GM12878 (cell line): ENCODE measurements at regions not wholly inside any gene's neighbourhood (a gene's known extent, or its start where the extent isn't known, plus 50 kb on each side); places are given as distances from the start of the nearest gene placed in this dataset.

Source experiments
- ATAC-seq: fragments of 200-7000 bp; cut with Tn5 transposase; 3 replicates; pipeline ENCODE4 v1.9.1; 2020; ENCODE audit warnings: mild to moderate bottlenecking, moderate library complexity
- BruUV-seq: library from RNA; stranded (reverse); fragments of 400-500 nt; replicated peaks from 2 replicates; lab custom pipeline; 2021; lab: Mats Ljungman, UMichigan
- CTCF ChIA-PET: fragments of 300-600 bp; sonication (Branson Sonifier 250); formaldehyde crosslinking; extraction: SDS; loops from one replicate; lab custom pipeline; 2021; ENCODE audit warnings: inconsistent platforms; lab: Yijun Ruan, JAX
- POLR2A ChIA-PET: fragments of 350-600 bp; formaldehyde crosslinking; extraction: SDS; loops from one replicate; lab custom pipeline; 2021; ENCODE audit warnings: inconsistent platforms; lab: Charles Lee
- RAD21 ChIA-PET: fragments of 300-600 bp; sonication (Branson Sonifier 250); formaldehyde crosslinking; loops from one replicate; lab custom pipeline; 2023; ENCODE audit warnings: antibody characterized with exemption; ENCODE audit not compliant: unreplicated experiment; lab: Charles Lee
- SMC1A ChIA-PET: fragments of 300-600 bp; sonication (Branson Sonifier 250); formaldehyde crosslinking; loops from one replicate; lab custom pipeline; 2023; ENCODE audit not compliant: unreplicated experiment, uncharacterized antibody; lab: Charles Lee
- DNase-seq: peaks from one replicate; pipeline ENCODE4 v3.0.0-alpha.2; 2011; ENCODE audit warnings: low read depth, low spot score
- FAIRE-seq: peaks from 3 replicates; lab custom pipeline; 2011; peaks lifted over from hg19 to GRCh38; lab: Jason Lieb, UNC
- H2AFZ ChIP-seq: 2 replicates; pipeline ENCODE4 v1.6.0; 2011; ENCODE audit warnings: low read depth, low read length, control low read depth; ENCODE audit not compliant: control insufficient read depth
- H3K27ac ChIP-seq: 2 replicates; pipeline ENCODE4 v1.5.1; 2011; ENCODE audit warnings: control low read depth; ENCODE audit not compliant: control insufficient read depth, insufficient read depth
- H3K27me3 ChIP-seq, 2 experiments: replicated peaks in 1 of 2; 2 replicates each; pipeline versions ENCODE4 v1.6.0 to v1.6.1; 2011; ENCODE audit warnings: low read length in 1 of 2; ENCODE audit not compliant: control insufficient read depth in 2 of 2, insufficient read depth in 2 of 2
- H3K36me3 ChIP-seq, 2 experiments: 2 replicates each; pipeline ENCODE4 v1.5.1; 2011; ENCODE audit warnings: low read length in 1 of 2; ENCODE audit not compliant: control insufficient read depth in 2 of 2, insufficient read depth in 2 of 2
- H3K4me1 ChIP-seq: 2 replicates; pipeline ENCODE4 v1.6.1; 2011; ENCODE audit warnings: mild to moderate bottlenecking, low read length, moderate library complexity, mixed read lengths; ENCODE audit not compliant: control insufficient read depth, insufficient read depth
- H3K4me2 ChIP-seq: 2 replicates; pipeline ENCODE4 v1.6.0; 2011; ENCODE audit warnings: control low read depth; ENCODE audit not compliant: control insufficient read depth, insufficient read depth
- H3K4me3 ChIP-seq: fragments of 200-600 bp; sonication (generic); 2 replicates; pipeline ENCODE4 v1.5.1; 2016
- H3K79me2 ChIP-seq: 2 replicates; pipeline ENCODE4 v1.6.0; 2011; ENCODE audit warnings: low read length; ENCODE audit not compliant: control insufficient read depth, insufficient read depth
- H3K9ac ChIP-seq: 2 replicates; pipeline ENCODE4 v1.8.0; 2011; ENCODE audit warnings: low read length, control low read depth, mixed read lengths; ENCODE audit not compliant: control insufficient read depth, insufficient read depth
- H3K9me3 ChIP-seq: replicated peaks from 3 replicates; pipeline ENCODE4 v1.5.1; 2011; ENCODE audit warnings: mild to moderate bottlenecking, low read length; ENCODE audit not compliant: control insufficient read depth, insufficient read depth
- H4K20me1 ChIP-seq: 2 replicates; pipeline ENCODE4 v1.6.0; 2011; ENCODE audit not compliant: control insufficient read depth, insufficient read depth
- KDM1A ChIP-seq: fragments of 200-600 bp; sonication (generic); IDR thresholded peaks from 2 replicates; pipeline ENCODE4 v1.6.1; 2016; ENCODE audit warnings: borderline replicate concordance
- MYB ChIP-seq: fragments of 150-350 bp; IDR thresholded peaks from 2 replicates; pipeline ENCODE4 v1.6.1; 2014; ENCODE audit warnings: mild to moderate bottlenecking, low read depth, low read length, borderline replicate concordance
- NR2C1 ChIP-seq: fragments of 450-650 bp; IDR thresholded peaks from 2 replicates; pipeline ENCODE4 v1.6.1; 2017; ENCODE audit warnings: antibody characterized with exemption, mild to moderate bottlenecking, moderate library complexity
- RB1 ChIP-seq: fragments of 450-650 bp; formaldehyde crosslinking; IDR thresholded peaks from 2 replicates; pipeline ENCODE4 v1.6.1; 2017; ENCODE audit warnings: mild to moderate bottlenecking, borderline replicate concordance
- SMAD1 ChIP-seq: fragments of 450-650 bp; IDR thresholded peaks from 2 replicates; pipeline ENCODE4 v1.6.1; 2018; ENCODE audit warnings: mild to moderate bottlenecking, low read depth; ENCODE audit not compliant: partially characterized antibody
- ZBTB11 ChIP-seq: fragments of 450-650 bp; formaldehyde crosslinking; IDR thresholded peaks from 2 replicates; pipeline ENCODE4 v1.5.0; 2022; ENCODE audit warnings: mild to moderate bottlenecking, missing genetic modification characterization
- ZNF24 ChIP-seq: fragments of 450-650 bp; IDR thresholded peaks from 2 replicates; pipeline ENCODE4 v1.6.1; 2017; ENCODE audit warnings: antibody characterized with exemption, mild to moderate bottlenecking
- ZNF384 ChIP-seq: IDR thresholded peaks from 2 replicates; pipeline ENCODE4 v1.6.1; 2012; ENCODE audit warnings: low read depth, mild to moderate bottlenecking, low read length, improper control_type of control experiment, borderline replicate concordance
- WGBS: methylation state at CpG from one replicate; pipeline ENCODE4 v1.1.6; 2016; ENCODE audit warnings: low lambda C conversion rate; ENCODE audit not compliant: insufficient replicate concordance, insufficient coverage; ENCODE audit errors: missing lambda C conversion rate; 5-methylcytosine and 5-hydroxymethylcytosine counted together
- in situ Hi-C: fragments of 300-500 bp; cut with MboI; formaldehyde crosslinking; loops from 9 replicates; pipeline ENCODE4 v1.14.3; 2018; ENCODE audit warnings: mixed read lengths
- intact Hi-C: fragments of 100-400 bp; cut with micrococcal nuclease; formaldehyde crosslinking; loops from one replicate; pipeline ENCODE4 v1.14.2; 2022; ENCODE audit not compliant: unreplicated experiment

GRCh38 chr13:70527599-70527998 lies 419.3 kb upstream of the KLHL1 start (continued):
- TF ChIP-seq KDM1A: no peak
- TF ChIP-seq NR2C1: no peak
- no peak for TF ChIP-seq SMAD1
- no peak for TF ChIP-seq RB1
- no peak for TF ChIP-seq ZNF24

GRCh38 chr13:70523622-70524021 lies 415.4 kb upstream of the KLHL1 start:
- CTCF ChIA-PET: no interaction called here
- no peaks in the 10 kb centered on the region for H4K20me1 ChIP-seq
- DNase-seq (no peak), FAIRE-seq (no peak), ATAC-seq (no peak)
- H3K27me3 ChIP-seq: no peaks in the 10 kb centered on the region
- H3K9me3 ChIP-seq: no peaks in the 10 kb centered on the region
- intact Hi-C loops (no loop called here), in situ Hi-C loops (no loop called here)
- H3K4me2 ChIP-seq: no peak overlapping the region
- no peak overlapping the region for H2AFZ ChIP-seq
- 9% methylated on average over 2 of the region's 2 CpGs for WGBS
- no peaks in the 10 kb centered on the region for H3K36me3 ChIP-seq
- POLR2A ChIA-PET: no interaction called here
- RAD21 ChIA-PET: no interaction called here
- H3K27ac ChIP-seq: no peak overlapping the region
- SMC1A ChIA-PET: no interaction called here
- no peaks in the 10 kb centered on the region for H3K4me1 ChIP-seq
- H3K9ac ChIP-seq: no peak overlapping the region
- BruUV-seq: no TSS peak
- H3K4me3 ChIP-seq: no peak overlapping the region
- no peaks in the 10 kb centered on the region for H3K79me2 ChIP-seq
- no peak for TF ChIP-seq MYB
- TF ChIP-seq ZBTB11 (CRISPR knock-in tag): no peak
- TF ChIP-seq ZNF384: no peak
